GM12875 (cell line): ENCODE measurements at regions not wholly inside any gene's neighbourhood (a gene's known extent, or its start where the extent isn't known, plus 50 kb on each side); places are given as distances from the start of the nearest gene placed in this dataset.

Experiments
- H3K4me3 ChIP-seq: one replicate; pipeline ENCODE4 v1.5.1; 2011; ENCODE audit warnings: low read depth, low read length, control low read depth
- CTCF ChIP-seq: IDR thresholded peaks from 2 replicates; pipeline ENCODE4 v1.5.1; 2011; ENCODE audit warnings: low read depth, mild to moderate bottlenecking, control low read depth, inconsistent platforms, low read length, moderate library complexity, borderline replicate concordance; ENCODE audit not compliant: insufficient read depth

- no peak overlapping the region for H3K4me3 ChIP-seq
- no peak for TF ChIP-seq CTCF
Measured at GRCh38 chr3:118778201-118778600, 256.4 kb downstream of the IGSF11 start.

GRCh38 chr3:118781232-118781631, 253.4 kb downstream of the IGSF11 start:
- no peak overlapping the region for H3K4me3 ChIP-seq
- no peak for TF ChIP-seq CTCF

GRCh38 chr3:118781839-118782238, 252.8 kb downstream of the IGSF11 start:
- TF ChIP-seq CTCF: no peak
- H3K4me3 ChIP-seq: no peak overlapping the region

GRCh38 chr3:118782755-118783202, 251.9 kb downstream of the IGSF11 start:
- H3K4me3 ChIP-seq: no peak overlapping the region

GRCh38 chr3:118785415-118785814, 249.2 kb downstream of the IGSF11 start:
- no peak for TF ChIP-seq CTCF
- H3K4me3 ChIP-seq: no peak overlapping the region

More at GRCh38 chr3:118782755-118783202, 251.9 kb downstream of the IGSF11 start:
- no peak for TF ChIP-seq CTCF

GRCh38 chr3:118791246-118791645, 243.4 kb downstream of the IGSF11 start:
- H3K4me3 ChIP-seq: no peak overlapping the region
- no peak for TF ChIP-seq CTCF

GRCh38 chr3:118792191-118792590, 242.5 kb downstream of the IGSF11 start:
- H3K4me3 ChIP-seq: no peak overlapping the region
- TF ChIP-seq CTCF: no peak
